ENCODE measurements at regions not wholly inside any gene's neighbourhood (a gene's known extent, or its start where the extent isn't known, plus 50 kb on each side); places are given as distances from the start of the nearest gene placed in this dataset.

GRCh38 chr13:61546911-61547310, 131.3 kb upstream of the PCDH20 start (continued):
- no peak for TF ChIP-seq ZNF280D (CRISPR knock-in tag; IDR thresholded peaks at IDR 0.05)
- TF ChIP-seq DNMT1 (CRISPR knock-in tag; IDR thresholded peaks at IDR 0.05): no peak
- TF ChIP-seq ZNF138 (CRISPR knock-in tag; IDR thresholded peaks at IDR 0.05; ENCODE audit: low read depth): no peak
- TF ChIP-seq REL (CRISPR knock-in tag; conservative IDR thresholded peaks at IDR 0.05): no peak
- TF ChIP-seq ZBTB33 (CRISPR knock-in tag; IDR thresholded peaks at IDR 0.05): no peak
- TF ChIP-seq SMC3 (IDR thresholded peaks at IDR 0.05; ENCODE audit: low read length): no peak
- TF ChIP-seq ZNF746 (CRISPR knock-in tag; IDR thresholded peaks at IDR 0.05): no peak

- in situ Hi-C loops (cut with HindIII; ENCODE audit: extremely low pct_ligation_motif_present, low pct_unique_long_range_greater_than_20kb): no loop called here
- Histone ChIP-seq H3K36me3 (replicated peaks in 1 of 2; ENCODE audit: control insufficient read depth in 1 of 2, insufficient read depth in 2 of 2, low read length in 2 of 2) (no peaks in the 10 kb centered on the region), H3K27me3 (ENCODE audit: control insufficient read depth in 1 of 2, insufficient read depth in 2 of 2, low read length in 2 of 2) (no peaks in the 10 kb centered on the region), H3K9ac (ENCODE audit: insufficient read depth, low read depth, low read length) (no peak overlapping the region), H3K9me3 (ENCODE audit: low read length) (no peaks in the 10 kb centered on the region), H3K79me2 (ENCODE audit: insufficient read depth, low read length) (no peaks in the 10 kb centered on the region), H3K4me3 (replicated peaks in 1 of 3; ENCODE audit: insufficient read depth in 1 of 3, low read depth in 2 of 3, low read length in 3 of 3) (no peak overlapping the region), H2AFZ (ENCODE audit: low read length) (no peak overlapping the region), H3K4me1 (ENCODE audit: insufficient read depth, low read length) (no peaks in the 10 kb centered on the region), H3K4me2 (ENCODE audit: low read depth, low read length) (no peak overlapping the region), H4K20me1 (ENCODE audit: insufficient read depth, low read length) (no peaks in the 10 kb centered on the region), H3K27ac (ENCODE audit: extremely low read length, insufficient read depth, low read length) (no peak overlapping the region)
- ChIA-PET CTCF (ENCODE audit: low intra/inter-chr PET ratio, low total read pairs) (no interaction called here), POLR2A (no interaction called here)
- WGBS (ENCODE audit: low lambda C conversion rate): 24% methylated on average over 4 of the region's 4 CpGs
- no TSS peak for BruUV-seq (replicated peaks)
- no peak for ATAC-seq
- intact Hi-C loops (cut with micrococcal nuclease; ENCODE audit: unreplicated experiment): no loop called here
- DNase-seq (ENCODE audit: low spot score): no peak
- FAIRE-seq: no peak
- TF ChIP-seq THRA (CRISPR knock-in tag; IDR thresholded peaks at IDR 0.05; ENCODE audit: borderline replicate concordance) (no peak), KLF15 (CRISPR knock-in tag; IDR thresholded peaks at IDR 0.05; ENCODE audit: borderline replicate concordance) (no peak), THAP9 (CRISPR knock-in tag; IDR thresholded peaks at IDR 0.05; ENCODE audit: borderline replicate concordance) (no peak), PHF5A (CRISPR knock-in tag; IDR thresholded peaks at IDR 0.05; ENCODE audit: low read depth, unreplicated experiment) (no peak), ZFAT (CRISPR knock-in tag; conservative IDR thresholded peaks at IDR 0.05) (no peak), RBAK (CRISPR knock-in tag; IDR thresholded peaks at IDR 0.05) (no peak), ZNF816 (CRISPR knock-in tag; IDR thresholded peaks at IDR 0.05; ENCODE audit: borderline replicate concordance) (no peak), NR3C1 (CRISPR knock-in tag; IDR thresholded peaks at IDR 0.05) (no peak)
Measured at GRCh38 chr13:61546413-61546812, 130.8 kb upstream of the PCDH20 start.
